ENCODE measurements at regions not wholly inside any gene's neighbourhood (a gene's known extent, or its start where the extent isn't known, plus 50 kb on each side); places are given as distances from the start of the nearest gene placed in this dataset.
A peak's percentile ranks its signal among the peaks of the same experiment; 100 is the strongest.

DNA sequence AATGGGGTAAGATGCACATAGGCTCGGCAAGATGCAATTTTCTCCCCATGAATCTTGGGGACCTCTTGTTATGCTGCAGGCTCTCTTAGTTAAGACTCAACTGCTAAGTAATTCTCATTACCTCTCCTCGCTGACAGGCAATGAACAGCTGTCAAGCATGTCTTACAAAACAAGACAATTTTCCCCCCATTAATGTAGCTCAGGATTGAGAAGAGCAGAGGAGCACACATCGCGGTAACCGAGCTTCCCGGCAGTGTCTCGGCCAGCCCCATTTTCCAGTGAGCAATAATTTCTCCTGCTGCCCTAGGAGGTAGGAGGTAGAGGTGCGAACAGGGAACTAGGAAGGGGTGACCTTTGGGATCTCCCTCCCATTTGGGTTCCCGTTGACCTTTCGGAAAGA, 272.1 kb downstream of the HAPSTR1 start:
- Mint-ChIP-seq H3K27me3 (ENCODE audit: low read depth) (peaks cover 16% of the 10 kb centered on the region), H3K27ac (no peak overlapping the region), H3K36me3 (ENCODE audit: low read depth) (no peaks in the 10 kb centered on the region), H3K9me3 (no peaks in the 10 kb centered on the region), H3K4me1 (no peaks in the 10 kb centered on the region), H3K4me3 (no peak overlapping the region)
- TF ChIP-seq, protein P1, sequence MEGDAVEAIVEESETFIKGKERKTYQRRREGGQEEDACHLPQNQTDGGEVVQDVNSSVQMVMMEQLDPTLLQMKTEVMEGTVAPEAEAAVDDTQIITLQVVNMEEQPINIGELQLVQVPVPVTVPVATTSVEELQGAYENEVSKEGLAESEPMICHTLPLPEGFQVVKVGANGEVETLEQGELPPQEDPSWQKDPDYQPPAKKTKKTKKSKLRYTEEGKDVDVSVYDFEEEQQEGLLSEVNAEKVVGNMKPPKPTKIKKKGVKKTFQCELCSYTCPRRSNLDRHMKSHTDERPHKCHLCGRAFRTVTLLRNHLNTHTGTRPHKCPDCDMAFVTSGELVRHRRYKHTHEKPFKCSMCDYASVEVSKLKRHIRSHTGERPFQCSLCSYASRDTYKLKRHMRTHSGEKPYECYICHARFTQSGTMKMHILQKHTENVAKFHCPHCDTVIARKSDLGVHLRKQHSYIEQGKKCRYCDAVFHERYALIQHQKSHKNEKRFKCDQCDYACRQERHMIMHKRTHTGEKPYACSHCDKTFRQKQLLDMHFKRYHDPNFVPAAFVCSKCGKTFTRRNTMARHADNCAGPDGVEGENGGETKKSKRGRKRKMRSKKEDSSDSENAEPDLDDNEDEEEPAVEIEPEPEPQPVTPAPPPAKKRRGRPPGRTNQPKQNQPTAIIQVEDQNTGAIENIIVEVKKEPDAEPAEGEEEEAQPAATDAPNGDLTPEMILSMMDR (IDR thresholded peaks at IDR 0.05; ENCODE audit: unreplicated experiment in 3 of 3): no peak

DNA sequence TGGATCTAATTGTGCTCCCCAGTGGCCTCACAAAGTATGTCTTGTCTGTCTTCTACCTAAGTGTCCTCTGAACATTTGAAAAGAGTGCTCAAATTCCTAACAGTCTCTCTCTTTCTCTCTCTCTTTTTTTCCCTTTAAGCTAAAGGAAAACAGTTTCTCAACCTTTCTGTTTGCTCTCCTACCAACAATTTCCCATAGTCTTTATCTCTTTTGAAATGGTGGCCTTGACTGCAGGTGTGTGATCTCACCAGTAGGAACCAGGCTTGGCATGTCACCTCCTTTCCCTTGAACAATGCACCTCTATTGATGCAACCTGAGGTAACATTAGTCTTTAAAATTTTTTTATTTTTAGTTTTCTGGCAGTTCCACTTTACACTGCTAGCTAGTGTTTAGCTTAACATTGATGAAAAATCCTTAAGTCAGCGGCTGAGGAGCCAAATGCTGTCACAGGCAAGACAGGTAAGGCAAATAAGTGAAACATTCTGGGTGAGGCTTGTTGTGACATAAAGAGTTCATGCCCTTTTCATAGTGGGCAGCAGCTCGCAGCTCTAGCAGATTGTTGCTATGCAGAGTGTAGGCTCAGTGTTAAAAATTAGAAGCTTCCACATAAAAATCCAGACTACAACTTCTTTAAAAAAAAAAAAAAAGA, 273.4 kb downstream of the HAPSTR1 start:
- H3K4me1 Mint-ChIP-seq: peaks cover 6% of the 10 kb centered on the region
- H3K9me3 Mint-ChIP-seq: no peaks in the 10 kb centered on the region
- H3K27ac Mint-ChIP-seq: peak overlapping the region in 1 of 3 experiments; percentile 11
- TF ChIP-seq, protein P1 (IDR thresholded peaks at IDR 0.05; ENCODE audit: unreplicated experiment in 3 of 3): no peak
- no peaks in the 10 kb centered on the region for H3K36me3 Mint-ChIP-seq (ENCODE audit: low read depth)
- H3K4me3 Mint-ChIP-seq: no peak overlapping the region
- H3K27me3 Mint-ChIP-seq (ENCODE audit: low read depth): peaks cover 18% of the 10 kb centered on the region

DNA sequence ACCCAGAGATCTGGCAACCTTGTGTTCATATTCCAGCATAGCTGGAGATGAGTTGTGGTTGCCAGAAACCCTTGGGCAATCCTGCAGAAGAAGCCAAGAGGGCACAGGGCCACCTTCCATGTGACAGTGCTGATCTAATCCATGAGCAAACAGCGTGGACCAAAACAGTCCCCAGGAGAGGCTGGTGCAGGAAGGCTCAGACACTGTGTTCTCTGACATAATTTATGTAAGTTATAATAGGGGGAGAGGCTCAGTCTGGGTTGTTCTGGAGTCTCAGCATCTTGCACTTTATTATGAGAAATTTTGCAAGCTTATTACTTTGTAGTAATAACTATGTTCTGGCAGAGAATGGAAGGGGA, 273.9 kb downstream of the HAPSTR1 start:
- H3K27ac Mint-ChIP-seq: no peak overlapping the region
- no peaks in the 10 kb centered on the region for H3K36me3 Mint-ChIP-seq (ENCODE audit: low read depth)
- no peaks in the 10 kb centered on the region for H3K9me3 Mint-ChIP-seq
- TF ChIP-seq, protein P1 (IDR thresholded peaks at IDR 0.05; ENCODE audit: unreplicated experiment in 3 of 3): no peak
- H3K4me1 Mint-ChIP-seq: peaks cover 11% of the 10 kb centered on the region
- peaks cover 18% of the 10 kb centered on the region for H3K27me3 Mint-ChIP-seq (ENCODE audit: low read depth)
- H3K4me3 Mint-ChIP-seq: no peak overlapping the region

DNA sequence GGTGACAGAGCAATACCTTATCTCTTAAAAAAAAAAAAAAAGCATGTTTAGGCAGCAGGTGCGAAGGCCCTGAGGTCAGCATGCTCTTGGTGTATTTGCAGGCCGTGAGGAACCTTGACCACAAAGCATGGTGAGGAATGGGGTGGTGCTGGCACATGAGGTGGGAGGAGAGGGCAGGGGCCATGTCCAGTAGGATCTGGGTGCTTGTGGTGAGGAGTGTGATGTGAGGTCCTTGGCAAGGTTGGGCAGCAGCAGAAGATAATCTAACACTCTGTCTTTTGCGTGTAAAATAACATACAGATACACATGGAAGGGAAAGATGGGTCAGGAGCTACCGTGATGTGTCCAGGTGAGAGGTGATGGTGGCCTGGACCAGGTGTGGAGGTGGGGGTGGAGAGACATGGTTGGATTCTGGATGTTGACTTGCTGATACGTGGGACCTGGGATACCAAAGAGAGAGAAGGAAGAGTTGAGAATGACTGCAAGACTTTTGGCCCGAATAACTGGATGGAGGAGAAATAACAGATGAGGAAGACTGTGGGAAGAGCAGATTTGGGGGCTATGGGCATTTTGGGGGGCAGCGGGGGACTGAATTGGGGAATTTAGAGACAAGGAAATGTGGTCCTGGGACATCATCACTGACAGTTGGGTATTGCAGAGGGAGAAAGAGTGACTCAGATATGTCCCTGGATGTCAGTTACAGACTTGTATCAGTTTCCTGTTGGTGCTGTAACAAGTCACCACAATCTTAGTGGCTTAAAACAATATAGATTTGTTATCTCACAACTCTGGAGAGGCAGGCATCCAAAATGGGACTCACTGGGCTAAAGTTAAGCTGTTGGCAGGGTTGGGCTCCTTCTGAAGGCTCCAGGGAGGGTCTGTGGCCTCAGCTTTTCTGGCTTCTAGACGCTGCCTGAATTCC, 274.9 kb downstream of the HAPSTR1 start:
- Mint-ChIP-seq H3K4me1 (peaks cover 12% of the 10 kb centered on the region), H3K27me3 (ENCODE audit: low read depth) (peaks cover 18% of the 10 kb centered on the region), H3K9me3 (no peaks in the 10 kb centered on the region), H3K27ac (no peak overlapping the region), H3K4me3 (no peak overlapping the region), H3K36me3 (ENCODE audit: low read depth) (no peaks in the 10 kb centered on the region)
- TF ChIP-seq, protein P1 (IDR thresholded peaks at IDR 0.05; ENCODE audit: unreplicated experiment in 3 of 3): no peak

DNA sequence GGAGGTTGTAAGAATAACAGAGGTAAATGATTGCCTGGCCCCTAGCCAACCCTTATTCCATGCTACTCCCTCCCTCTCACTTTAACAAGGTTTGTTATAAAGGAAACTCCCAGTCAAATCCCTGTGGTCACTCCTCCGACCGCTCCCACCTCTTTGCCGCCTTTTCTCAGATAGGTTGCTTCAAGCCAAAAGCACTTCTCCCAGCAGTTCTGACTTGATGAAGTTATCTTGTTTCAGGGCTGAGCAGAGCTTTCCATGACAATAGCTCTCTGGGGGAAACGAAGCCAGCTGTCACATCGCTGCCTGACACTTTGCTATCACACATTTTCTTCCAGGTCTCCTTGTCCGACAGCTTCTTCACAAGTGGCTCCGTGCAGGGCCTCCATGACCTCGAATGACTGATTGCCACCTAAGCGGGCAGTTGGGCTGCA, 278.6 kb downstream of the HAPSTR1 start:
- peak overlapping the region; percentile 12 to 50 (median 41) for H3K27ac Mint-ChIP-seq
- TF ChIP-seq, protein P1 (IDR thresholded peaks at IDR 0.05; ENCODE audit: unreplicated experiment in 3 of 3): no peak
- H3K4me3 Mint-ChIP-seq: no peak overlapping the region
- H3K27me3 Mint-ChIP-seq (ENCODE audit: low read depth): peaks cover 20% of the 10 kb centered on the region
- no peaks in the 10 kb centered on the region for H3K36me3 Mint-ChIP-seq (ENCODE audit: low read depth)
- H3K9me3 Mint-ChIP-seq: no peaks in the 10 kb centered on the region
- H3K4me1 Mint-ChIP-seq: peaks cover 12% of the 10 kb centered on the region
